ENCODE measurements at regions not wholly inside any gene's neighbourhood (a gene's known extent, or its start where the extent isn't known, plus 50 kb on each side); places are given as distances from the start of the nearest gene placed in this dataset.

- DNase-seq (ENCODE audit: low spot score), result no peak
These were observed 64.3 kb downstream of the DMRTA2 start for GRCh38 chr1:50358962-50359361.

- DNase-seq (ENCODE audit: low spot score), result no peak
These were observed 66.1 kb downstream of the DMRTA2 start for GRCh38 chr1:50357186-50357585.

- no peak for DNase-seq (ENCODE audit: low spot score)
These were observed 68.4 kb downstream of the DMRTA2 start for GRCh38 chr1:50354813-50355212.

- no peak for DNase-seq (ENCODE audit: low spot score)
These were observed 70.8 kb downstream of the DMRTA2 start for GRCh38 chr1:50352428-50352827.

GRCh38 chr1:50350868-50351267, 72.4 kb downstream of the DMRTA2 start:
- DNase-seq (ENCODE audit: low spot score), result no peak

- DNase-seq (ENCODE audit: low spot score), result no peak
These were observed 72.8 kb downstream of the DMRTA2 start for GRCh38 chr1:50350421-50350820.

- DNase-seq (ENCODE audit: low spot score), result no peak
These were observed 74.0 kb downstream of the DMRTA2 start for GRCh38 chr1:50349242-50349565.

GRCh38 chr1:50348449-50349241, 74.6 kb downstream of the DMRTA2 start:
- DNase-seq (ENCODE audit: low spot score), result peak; percentile 69

- no peak for DNase-seq (ENCODE audit: low spot score)
These were observed 75.3 kb downstream of the DMRTA2 start for GRCh38 chr1:50347933-50348332.

GRCh38 chr1:50346621-50347020, 76.6 kb downstream of the DMRTA2 start:
- no peak for DNase-seq (ENCODE audit: low spot score)

GRCh38 chr1:50343323-50343722, 79.9 kb downstream of the DMRTA2 start:
- no peak for DNase-seq (ENCODE audit: low spot score)

- DNase-seq (ENCODE audit: low spot score), result no peak
These were observed 80.7 kb downstream of the DMRTA2 start for GRCh38 chr1:50342525-50342924.

- no peak for DNase-seq (ENCODE audit: low spot score)
These were observed 88.2 kb downstream of the DMRTA2 start for GRCh38 chr1:50335036-50335435.

- DNase-seq (ENCODE audit: low spot score), result peak; percentile 61
These were observed 89.7 kb downstream of the DMRTA2 start for GRCh38 chr1:50333595-50333974.

GRCh38 chr1:50332941-50333594, 90.2 kb downstream of the DMRTA2 start:
- DNase-seq (ENCODE audit: low spot score), result peak; percentile 55

GRCh38 chr1:50329332-50329932, 93.8 kb downstream of the DMRTA2 start:
- no peak for DNase-seq (ENCODE audit: low spot score)

- no peak for DNase-seq (ENCODE audit: low spot score)
These were observed 94.7 kb downstream of the DMRTA2 start for GRCh38 chr1:50328552-50328951.

GRCh38 chr1:50326026-50326425, 97.2 kb downstream of the DMRTA2 start:
- DNase-seq (ENCODE audit: low spot score), result no peak

- DNase-seq (ENCODE audit: low spot score), result no peak
These were observed 100.7 kb downstream of the DMRTA2 start for GRCh38 chr1:50322579-50322978.

GRCh38 chr1:50318428-50318827, 104.8 kb downstream of the DMRTA2 start:
- no peak for DNase-seq (ENCODE audit: low spot score)

GRCh38 chr1:50308878-50309277, 114.4 kb downstream of the DMRTA2 start:
- DNase-seq (ENCODE audit: low spot score), result peak; percentile 5

- DNase-seq (ENCODE audit: low spot score), result no peak
These were observed 117.4 kb downstream of the DMRTA2 start for GRCh38 chr1:50305808-50306207.

- DNase-seq (ENCODE audit: low spot score), result no peak
These were observed 122.9 kb downstream of the DMRTA2 start for GRCh38 chr1:50300297-50300696.
